GM18520 (cell line): ENCODE measurements at regions not wholly inside any gene's neighbourhood (a gene's known extent, or its start where the extent isn't known, plus 50 kb on each side); places are given as distances from the start of the nearest gene placed in this dataset.

ENCODE experiments used
- ATAC-seq: cut with Tn5 transposase; IDR thresholded peaks from one replicate; pipeline ENCODE4 v1.9.1; 2021; ENCODE audit not compliant: unreplicated experiment

GRCh38 chr11:116232364-116232828 is 540.4 kb downstream of the BUD13 start:
- ATAC-seq: no peak

GRCh38 chr11:116231543-116231942 is 541.2 kb downstream of the BUD13 start:
- no peak for ATAC-seq

- no peak for ATAC-seq
Observed at GRCh38 chr11:116230438-116230837, 542.3 kb downstream of the BUD13 start.

GRCh38 chr11:116229236-116229970 is 543.4 kb downstream of the BUD13 start:
- no peak for ATAC-seq

GRCh38 chr11:116226731-116227130 is 546.1 kb downstream of the BUD13 start:
- no peak for ATAC-seq

GRCh38 chr11:116225784-116226585 is 546.8 kb downstream of the BUD13 start:
- ATAC-seq: no peak

- no peak for ATAC-seq
Observed at GRCh38 chr11:116225236-116225635, 547.6 kb downstream of the BUD13 start.

GRCh38 chr11:116224889-116225200 is 547.9 kb downstream of the BUD13 start:
- ATAC-seq: no peak

GRCh38 chr11:116224154-116224888 is 548.5 kb downstream of the BUD13 start:
- no peak for ATAC-seq

GRCh38 chr11:116221351-116221750 is 551.4 kb downstream of the BUD13 start:
- ATAC-seq: no peak

- ATAC-seq: no peak
Observed at GRCh38 chr11:116219171-116219635, 553.6 kb downstream of the BUD13 start.

- no peak for ATAC-seq
Observed at GRCh38 chr11:116217441-116217840, 555.3 kb downstream of the BUD13 start.

GRCh38 chr11:116217006-116217405 is 555.8 kb downstream of the BUD13 start:
- no peak for ATAC-seq

- no peak for ATAC-seq
Observed at GRCh38 chr11:116215471-116216113, 557.2 kb downstream of the BUD13 start.

- ATAC-seq: no peak
Observed at GRCh38 chr11:116211147-116211546, 561.6 kb downstream of the BUD13 start.

GRCh38 chr11:116210663-116211062 is 562.1 kb downstream of the BUD13 start:
- no peak for ATAC-seq

- ATAC-seq: no peak
Observed at GRCh38 chr11:116209255-116209654, 563.5 kb downstream of the BUD13 start.

- no peak for ATAC-seq
Observed at GRCh38 chr11:116207421-116208141, 565.2 kb downstream of the BUD13 start.

GRCh38 chr11:116207019-116207418 is 565.8 kb downstream of the BUD13 start:
- no peak for ATAC-seq

GRCh38 chr11:116202922-116203321 is 569.9 kb downstream of the BUD13 start:
- ATAC-seq: no peak
